ENCODE measurements at regions not wholly inside any gene's neighbourhood (a gene's known extent, or its start where the extent isn't known, plus 50 kb on each side); places are given as distances from the start of the nearest gene placed in this dataset.

GRCh38 chr3:152105446-152105845 is 163.3 kb upstream of the MBNL1 start:
- WGBS (ENCODE audit: low lambda C conversion rate), result 38% methylated on average over 5 of the region's 5 CpGs
- no peak for DNase-seq

GRCh38 chr3:152109038-152109437 is 159.7 kb upstream of the MBNL1 start:
- no peak for DNase-seq
- CTCF ChIA-PET, result interaction anchor here (0.7 to 1.1 kb wide), 2 partner anchors 9 to 363 kb away, joined by 3 to 4 read pairs; no protein-coding TSS in a partner anchor

More at GRCh38 chr3:152105446-152105845, 163.3 kb upstream of the MBNL1 start:
- POLR2A ChIA-PET, result no interaction called here
- Histone ChIP-seq H3K4me2 (no peak overlapping the region), H3K9ac (no peak overlapping the region), H3K9me3 (no peaks in the 10 kb centered on the region), H3F3A (replicated peaks; ENCODE audit: insufficient read depth) (peaks cover 3% of the 10 kb centered on the region), H3K36me3 (replicated peaks in 1 of 2; ENCODE audit: control insufficient read depth in 1 of 2, insufficient read depth in 2 of 2, low read length in 1 of 2) (no peaks in the 10 kb centered on the region), H2AFZ (ENCODE audit: low read depth) (no peak overlapping the region), H3K9me2 (no peaks in the 10 kb centered on the region), H3K4me1 (ENCODE audit: control insufficient read depth in 1 of 2, insufficient read depth in 2 of 2, low read depth in 1 of 2, low read length in 1 of 2) (no peaks in the 10 kb centered on the region), H3K27me3 (ENCODE audit: insufficient read depth) (no peaks in the 10 kb centered on the region), H3K79me2 (ENCODE audit: insufficient read depth) (no peaks in the 10 kb centered on the region), H4K20me1 (ENCODE audit: insufficient read depth) (no peaks in the 10 kb centered on the region), H3K27ac (ENCODE audit: low read depth in 2 of 2, low read length in 1 of 2) (no peak overlapping the region), H3K4me3 (ENCODE audit: low read depth in 2 of 2, low read length in 1 of 2) (no peak overlapping the region)
- no peak for TF ChIP-seq IRF3 (IDR thresholded peaks at IDR 0.05; ENCODE audit: low read depth, low read length)
- TF ChIP-seq TEAD4 (IDR thresholded peaks at IDR 0.05; ENCODE audit: borderline replicate concordance, insufficient read depth), result no peak
- TF ChIP-seq USF2 (IDR thresholded peaks at IDR 0.05; ENCODE audit: borderline replicate concordance, low read depth, low read length), result no peak
- no peak for TF ChIP-seq USF1 (IDR thresholded peaks at IDR 0.05; ENCODE audit: borderline replicate concordance, low read depth)
- no peak for TF ChIP-seq SMC3 (IDR thresholded peaks at IDR 0.05; ENCODE audit: low read depth, low read length)
- no peak for TF ChIP-seq EZH2phosphoT487 (IDR thresholded peaks at IDR 0.05; ENCODE audit: borderline replicate concordance, low read depth)
- no peak for TF ChIP-seq SIN3A (IDR thresholded peaks at IDR 0.05; ENCODE audit: borderline replicate concordance, low read depth, low read length)
- CTCF ChIA-PET, result no interaction called here

More at GRCh38 chr3:152109038-152109437, 159.7 kb upstream of the MBNL1 start:
- H3K4me2 ChIP-seq, result no peak overlapping the region
- POLR2A ChIA-PET, result no interaction called here
- peaks cover 14% of the 10 kb centered on the region for H3F3A ChIP-seq (replicated peaks; ENCODE audit: insufficient read depth)
- H3K27ac ChIP-seq (ENCODE audit: low read depth in 2 of 2, low read length in 1 of 2), result no peak overlapping the region
- H4K20me1 ChIP-seq (ENCODE audit: insufficient read depth), result no peaks in the 10 kb centered on the region
- H3K9me3 ChIP-seq, result no peaks in the 10 kb centered on the region
- no peak overlapping the region for H2AFZ ChIP-seq (ENCODE audit: low read depth)
- H3K4me3 ChIP-seq (ENCODE audit: low read depth in 2 of 2, low read length in 1 of 2), result no peak overlapping the region
- H3K36me3 ChIP-seq (replicated peaks in 1 of 2; ENCODE audit: control insufficient read depth in 1 of 2, insufficient read depth in 2 of 2, low read length in 1 of 2), result no peaks in the 10 kb centered on the region
- no peaks in the 10 kb centered on the region for H3K27me3 ChIP-seq (ENCODE audit: insufficient read depth)
- no peak overlapping the region for H3K9ac ChIP-seq
- no peaks in the 10 kb centered on the region for H3K9me2 ChIP-seq
- H3K79me2 ChIP-seq (ENCODE audit: insufficient read depth), result no peaks in the 10 kb centered on the region
- TF ChIP-seq USF2 (IDR thresholded peaks at IDR 0.05; ENCODE audit: borderline replicate concordance, low read depth, low read length), result no peak
- no peak for TF ChIP-seq RXRA (IDR thresholded peaks at IDR 0.05; ENCODE audit: borderline replicate concordance, low read depth)
- TF ChIP-seq CHD2 (IDR thresholded peaks at IDR 0.05; ENCODE audit: low read length, partially characterized antibody), result no peak
- H3K4me1 ChIP-seq (ENCODE audit: control insufficient read depth in 1 of 2, insufficient read depth in 2 of 2, low read depth in 1 of 2, low read length in 1 of 2), result no peaks in the 10 kb centered on the region
